ENCODE measurements at regions not wholly inside any gene's neighbourhood (a gene's known extent, or its start where the extent isn't known, plus 50 kb on each side); places are given as distances from the start of the nearest gene placed in this dataset.

DNA sequence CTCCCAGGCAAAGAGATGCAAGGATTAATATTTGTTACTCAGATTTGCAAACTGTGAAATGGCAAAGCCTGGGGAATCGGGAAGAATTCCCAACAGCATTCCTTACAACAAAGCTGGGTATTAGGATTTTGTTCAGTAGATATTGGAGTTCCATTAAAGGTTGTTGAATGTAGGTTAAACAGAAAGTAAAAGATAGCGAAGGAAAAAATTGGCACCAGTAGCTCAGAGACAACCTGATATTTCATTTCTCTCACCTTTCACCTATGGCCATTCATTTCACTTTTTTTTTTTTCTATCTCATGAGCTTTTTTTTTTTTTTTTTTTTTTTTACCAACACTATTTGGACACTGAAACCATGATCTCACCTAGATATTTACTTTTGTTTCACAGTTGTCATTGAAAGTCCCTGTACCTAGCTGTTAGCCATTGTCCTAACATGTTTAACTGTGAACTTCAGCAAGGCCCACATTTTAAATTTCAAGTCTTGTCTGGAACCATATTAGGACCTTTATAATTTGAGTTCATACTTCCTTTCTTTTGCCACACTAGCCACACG is 552.5 kb downstream of the HAO1 start:
- DNase-seq, result no peak
- Histone ChIP-seq H3K27ac (no peak overlapping the region), H3K36me3 (no peaks in the 10 kb centered on the region), H3K9me3 (replicated peaks) (no peaks in the 10 kb centered on the region), H3K27me3 (no peaks in the 10 kb centered on the region), H3K4me1 (no peaks in the 10 kb centered on the region), H3K4me3 (no peak overlapping the region)

DNA sequence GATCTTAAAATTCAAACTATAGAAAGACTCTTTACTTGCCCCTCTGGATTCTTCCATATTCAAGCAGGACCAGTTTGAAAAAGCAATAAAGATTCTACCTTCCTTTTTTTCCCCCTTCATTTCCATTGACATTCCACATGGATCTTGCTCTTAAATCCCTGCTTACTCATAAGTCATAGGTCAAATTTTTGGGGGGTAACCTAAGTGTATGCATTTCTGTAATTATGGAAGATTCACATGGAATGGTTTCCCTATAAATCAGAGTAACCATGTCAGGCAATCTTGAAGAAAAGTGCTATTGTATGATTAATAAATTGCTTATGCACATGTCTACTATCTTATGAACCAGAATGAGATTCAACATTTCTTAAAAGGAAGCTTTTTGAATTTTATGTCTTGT is 551.0 kb downstream of the HAO1 start:
- no peaks in the 10 kb centered on the region for H3K4me1 ChIP-seq
- H3K36me3 ChIP-seq, result no peaks in the 10 kb centered on the region
- H3K4me3 ChIP-seq, result no peak overlapping the region
- no peaks in the 10 kb centered on the region for H3K9me3 ChIP-seq (replicated peaks)
- DNase-seq, result no peak
- no peaks in the 10 kb centered on the region for H3K27me3 ChIP-seq
- no peak overlapping the region for H3K27ac ChIP-seq

DNA sequence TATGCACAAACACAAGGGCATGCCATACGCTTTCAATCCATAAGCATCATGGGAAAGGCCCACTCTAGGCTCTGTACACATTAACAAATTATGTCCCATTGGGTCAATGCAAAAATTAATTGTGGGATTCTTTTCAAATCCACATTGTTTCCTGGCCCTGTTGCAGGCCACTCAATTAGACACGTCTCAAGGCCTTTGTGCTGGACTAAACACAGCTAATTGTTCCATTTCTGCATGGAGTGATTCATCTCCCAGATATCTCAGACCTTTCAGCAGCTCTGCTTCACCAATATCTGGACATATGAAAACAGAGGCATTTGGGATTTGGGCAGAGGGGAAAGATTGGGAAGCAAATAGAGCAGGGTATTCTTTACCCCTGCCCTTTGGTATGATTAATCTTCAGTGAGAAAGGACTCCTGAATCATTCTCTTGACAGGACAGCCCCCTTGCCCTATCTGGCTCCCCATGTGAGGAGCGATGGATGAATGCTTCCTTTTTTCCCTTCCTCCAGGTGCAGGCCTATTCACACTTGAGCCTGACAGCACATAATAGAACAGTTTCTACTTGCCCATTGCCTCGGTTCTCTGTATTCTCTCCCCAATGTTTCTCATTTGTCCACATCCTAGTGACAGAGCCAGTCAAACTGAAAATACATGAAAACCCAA is 547.6 kb downstream of the HAO1 start:
- Histone ChIP-seq H3K27ac (no peak overlapping the region), H3K4me1 (no peaks in the 10 kb centered on the region), H3K9me3 (replicated peaks) (no peaks in the 10 kb centered on the region), H3K4me3 (no peak overlapping the region), H3K27me3 (no peaks in the 10 kb centered on the region), H3K36me3 (no peaks in the 10 kb centered on the region)
- no peak for DNase-seq

DNA sequence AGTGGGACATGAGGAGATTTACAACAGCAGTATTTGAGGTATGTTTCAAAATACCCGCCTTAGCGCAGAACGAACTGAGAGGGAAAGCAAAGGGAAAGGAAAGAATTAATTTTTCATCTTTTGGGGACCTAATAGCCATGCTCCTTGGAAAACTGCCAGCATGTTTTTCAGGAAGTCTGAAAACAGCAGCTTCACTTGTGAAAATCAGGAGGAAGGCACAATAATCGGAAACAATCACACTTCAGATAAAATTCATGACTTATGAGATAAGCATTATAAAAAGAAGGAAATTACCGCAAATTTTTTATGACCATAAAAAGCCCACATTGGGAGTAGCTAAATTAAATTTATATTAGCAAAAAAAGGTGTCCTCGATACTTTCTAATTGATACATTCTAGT is 541.1 kb downstream of the HAO1 start:
- no peaks in the 10 kb centered on the region for H3K27me3 ChIP-seq
- no peak for DNase-seq
- H3K36me3 ChIP-seq, result no peaks in the 10 kb centered on the region
- H3K9me3 ChIP-seq (replicated peaks), result no peaks in the 10 kb centered on the region
- no peaks in the 10 kb centered on the region for H3K4me1 ChIP-seq
- no peak overlapping the region for H3K4me3 ChIP-seq
- H3K27ac ChIP-seq, result no peak overlapping the region

DNA sequence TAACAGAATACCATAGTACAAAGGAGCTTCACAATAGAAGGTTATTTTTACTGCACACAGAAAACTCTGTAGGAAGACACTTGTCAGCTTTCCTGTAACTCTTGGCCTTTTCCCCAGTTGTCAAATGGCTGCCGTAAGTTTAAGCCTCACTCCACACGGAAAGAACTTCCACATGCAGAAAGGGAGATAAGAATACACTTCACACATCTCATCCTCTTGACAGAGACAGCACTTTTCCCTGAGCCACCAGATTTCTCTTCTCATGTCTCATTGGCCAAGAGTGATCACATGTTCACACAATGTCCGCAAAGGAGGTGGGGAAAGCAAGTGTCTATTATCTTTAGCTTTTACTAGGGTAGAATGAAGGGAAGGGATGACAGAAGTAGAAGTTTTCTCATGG is 540.7 kb downstream of the HAO1 start:
- Histone ChIP-seq H3K9me3 (replicated peaks) (no peaks in the 10 kb centered on the region), H3K36me3 (no peaks in the 10 kb centered on the region), H3K27ac (no peak overlapping the region), H3K4me3 (no peak overlapping the region), H3K27me3 (no peaks in the 10 kb centered on the region), H3K4me1 (no peaks in the 10 kb centered on the region)
- DNase-seq, result peak in 1 of 2 experiments; percentile 5

DNA sequence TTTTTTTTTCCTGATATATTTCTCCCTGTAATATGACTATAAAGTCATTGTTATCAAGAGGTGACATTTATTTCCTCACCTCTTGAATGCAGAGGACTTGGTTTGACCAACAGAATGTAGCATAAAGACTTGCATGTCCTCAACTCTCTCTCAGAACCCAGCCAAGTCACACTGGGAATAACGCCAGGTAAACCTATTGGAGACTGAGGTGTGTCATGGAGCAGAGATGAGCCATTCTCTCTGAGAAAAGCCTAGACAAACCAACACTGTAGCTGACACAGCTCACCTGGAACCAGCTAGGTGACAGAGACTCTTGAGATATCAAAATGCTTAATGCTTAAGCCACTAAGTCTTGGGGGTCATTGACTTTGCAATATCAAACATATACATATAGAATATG is 533.6 kb downstream of the HAO1 start:
- Histone ChIP-seq H3K9me3 (replicated peaks) (no peaks in the 10 kb centered on the region), H3K27me3 (no peaks in the 10 kb centered on the region), H3K27ac (no peak overlapping the region), H3K4me3 (no peak overlapping the region), H3K36me3 (no peaks in the 10 kb centered on the region), H3K4me1 (no peaks in the 10 kb centered on the region)
- no peak for DNase-seq

DNA sequence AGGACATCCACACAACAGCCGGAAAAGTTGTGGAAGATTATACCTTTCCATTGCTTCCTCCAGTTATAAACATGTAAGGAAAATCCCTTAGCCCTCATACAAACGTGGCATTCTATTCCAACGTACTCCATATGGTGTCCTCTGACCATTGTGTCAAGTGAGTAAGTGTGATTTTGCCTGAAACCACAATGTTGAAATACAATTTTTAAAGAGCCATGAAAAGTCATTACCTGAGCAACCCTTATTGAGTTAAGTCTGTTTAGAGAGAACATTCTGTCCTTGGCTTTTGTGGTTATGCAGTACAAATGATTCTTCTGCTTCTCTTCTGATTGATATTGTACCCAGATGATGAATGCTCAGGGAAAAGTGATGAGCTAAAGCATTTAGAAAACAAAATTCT is 530.1 kb downstream of the HAO1 start:
- Histone ChIP-seq H3K27ac (no peak overlapping the region), H3K4me1 (no peaks in the 10 kb centered on the region), H3K4me3 (no peak overlapping the region), H3K36me3 (no peaks in the 10 kb centered on the region), H3K27me3 (no peaks in the 10 kb centered on the region), H3K9me3 (replicated peaks) (no peaks in the 10 kb centered on the region)
- DNase-seq, result no peak

DNA sequence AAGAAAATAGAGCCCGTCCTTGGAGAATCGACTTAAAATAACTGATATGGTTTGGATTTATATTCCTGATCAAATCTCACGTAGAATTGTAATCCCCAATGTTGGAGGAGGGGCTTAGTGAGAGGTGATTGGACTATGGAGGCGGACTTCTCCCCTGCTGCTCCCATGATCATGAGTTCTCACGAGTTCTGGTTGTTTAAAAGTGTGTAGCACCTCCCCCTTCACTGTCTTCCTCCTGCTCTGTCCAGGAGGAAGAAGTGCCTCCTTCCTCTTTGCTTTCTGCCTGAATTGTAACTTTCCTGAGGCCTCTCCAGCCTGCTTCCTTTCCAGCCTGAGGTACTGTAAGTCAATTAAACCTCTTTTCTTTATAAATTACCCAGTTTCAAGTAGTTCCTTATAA is 529.2 kb downstream of the HAO1 start:
- no peaks in the 10 kb centered on the region for H3K27me3 ChIP-seq
- H3K4me1 ChIP-seq, result no peaks in the 10 kb centered on the region
- no peaks in the 10 kb centered on the region for H3K36me3 ChIP-seq
- no peaks in the 10 kb centered on the region for H3K9me3 ChIP-seq (replicated peaks)
- H3K4me3 ChIP-seq, result no peak overlapping the region
- no peak overlapping the region for H3K27ac ChIP-seq
- no peak for DNase-seq

DNA sequence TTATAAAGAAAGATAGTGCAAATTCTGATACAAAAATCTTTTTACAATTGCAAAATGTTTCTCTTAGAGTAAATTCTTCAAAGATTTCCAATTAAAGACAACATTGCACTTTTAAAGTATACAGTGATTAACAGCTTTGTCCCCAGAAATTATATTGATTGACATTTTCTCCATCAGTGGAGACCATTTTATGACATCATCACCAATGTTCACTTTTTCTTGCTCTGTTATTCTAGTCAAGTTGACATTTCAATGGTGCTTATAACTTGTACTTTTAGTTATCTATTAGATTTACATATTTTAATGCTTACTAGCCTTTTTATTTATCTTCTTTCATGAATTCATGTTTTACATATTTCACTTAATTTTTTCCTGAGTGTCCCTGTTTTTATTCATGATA is 524.8 kb downstream of the HAO1 start:
- Histone ChIP-seq H3K4me3 (no peak overlapping the region), H3K36me3 (no peaks in the 10 kb centered on the region), H3K27ac (no peak overlapping the region), H3K27me3 (no peaks in the 10 kb centered on the region), H3K4me1 (no peaks in the 10 kb centered on the region), H3K9me3 (replicated peaks) (no peaks in the 10 kb centered on the region)
- no peak for DNase-seq

DNA sequence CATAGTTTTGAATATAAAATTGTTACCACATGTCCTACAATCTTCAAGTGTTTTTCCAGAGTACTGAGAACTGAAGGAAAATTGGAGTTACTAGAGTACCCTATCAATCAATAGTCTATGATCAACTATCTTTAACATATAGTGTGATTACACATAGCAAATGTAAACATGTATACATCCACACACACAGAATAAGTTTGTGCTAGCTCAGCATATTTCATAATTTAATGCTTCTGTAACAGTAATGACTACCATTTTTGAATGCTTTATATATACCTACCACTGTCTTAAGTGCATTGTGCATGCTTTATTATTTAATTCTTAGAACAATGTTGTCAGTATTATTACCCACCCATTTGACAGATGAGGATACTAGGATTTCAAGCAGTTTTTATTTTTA is 523.9 kb downstream of the HAO1 start:
- no peak for DNase-seq
- Histone ChIP-seq H3K4me3 (no peak overlapping the region), H3K4me1 (no peaks in the 10 kb centered on the region), H3K27ac (no peak overlapping the region), H3K36me3 (no peaks in the 10 kb centered on the region), H3K27me3 (no peaks in the 10 kb centered on the region), H3K9me3 (replicated peaks) (no peaks in the 10 kb centered on the region)

DNA sequence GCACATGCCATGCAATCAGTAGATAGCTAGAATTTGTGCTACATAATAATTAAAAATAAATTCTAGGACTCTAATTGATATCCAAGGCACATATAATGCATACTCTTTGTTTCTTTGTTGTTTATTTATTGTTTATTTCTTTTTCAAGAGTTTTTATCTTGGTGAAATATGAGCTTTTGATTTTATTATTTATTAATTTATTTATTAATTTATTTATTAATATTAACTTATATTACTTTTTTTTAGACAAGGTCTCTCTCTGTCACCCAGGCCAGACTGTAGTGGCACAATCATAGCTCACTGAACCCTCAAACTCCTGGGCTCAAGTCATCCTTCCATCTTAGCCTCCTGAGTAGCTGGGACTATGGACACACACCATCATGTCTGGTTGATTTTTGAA is 519.9 kb downstream of the HAO1 start:
- H3K27me3 ChIP-seq, result no peaks in the 10 kb centered on the region
- no peaks in the 10 kb centered on the region for H3K4me1 ChIP-seq
- no peak overlapping the region for H3K4me3 ChIP-seq
- H3K36me3 ChIP-seq, result no peaks in the 10 kb centered on the region
- no peak overlapping the region for H3K27ac ChIP-seq
- no peak for DNase-seq
- no peaks in the 10 kb centered on the region for H3K9me3 ChIP-seq (replicated peaks)

DNA sequence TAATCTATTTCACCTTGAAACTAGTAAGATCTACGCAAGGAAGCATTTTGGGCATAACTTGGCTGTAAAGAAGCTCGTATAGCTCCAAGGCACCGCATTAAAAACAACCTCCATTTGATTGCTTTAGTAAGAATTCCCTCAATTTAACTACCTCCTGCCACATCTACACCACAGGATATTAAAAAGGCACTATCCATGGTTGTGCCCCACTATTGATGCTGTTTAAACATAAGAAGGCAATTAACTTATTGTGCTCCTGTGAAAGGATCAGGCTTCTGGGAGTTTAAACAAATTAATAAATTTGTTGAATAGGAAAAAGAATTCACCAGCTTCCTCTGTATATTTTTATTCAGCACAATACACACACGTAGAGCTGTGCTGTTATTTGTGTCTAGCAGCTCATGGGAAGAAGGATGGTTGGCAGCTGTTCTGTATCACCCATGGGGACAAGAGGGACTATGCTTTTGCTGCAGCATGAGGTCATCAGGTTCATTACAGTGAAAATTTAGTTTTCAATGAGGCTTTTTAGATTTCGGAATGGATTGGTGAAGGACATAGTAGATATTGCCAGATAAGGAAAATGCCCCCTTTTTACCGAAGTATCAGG is 513.3 kb downstream of the HAO1 start:
- H3K4me1 ChIP-seq, result no peaks in the 10 kb centered on the region
- no peak overlapping the region for H3K4me3 ChIP-seq
- no peak overlapping the region for H3K27ac ChIP-seq
- H3K27me3 ChIP-seq, result no peaks in the 10 kb centered on the region
- no peaks in the 10 kb centered on the region for H3K36me3 ChIP-seq
- no peaks in the 10 kb centered on the region for H3K9me3 ChIP-seq (replicated peaks)
- peak in 1 of 2 experiments; percentile 5 for DNase-seq

DNA sequence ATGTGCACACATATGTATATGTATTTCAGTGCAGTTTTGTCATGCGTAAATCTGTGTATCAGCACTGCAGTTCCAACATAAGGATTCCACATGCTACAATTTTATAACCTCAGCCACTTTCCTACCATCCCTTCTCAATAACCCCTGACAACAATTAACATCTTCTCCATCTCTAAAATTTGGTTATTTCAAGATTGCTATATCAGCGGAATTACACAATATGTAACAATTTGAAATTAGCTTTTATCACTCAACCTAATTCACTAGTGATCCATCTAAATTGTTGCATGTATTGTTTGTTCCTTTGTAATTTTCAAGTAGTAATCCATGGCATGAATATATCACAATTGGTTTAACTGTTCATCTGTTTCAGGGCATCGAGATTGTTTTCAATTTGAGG is 511.3 kb downstream of the HAO1 start:
- no peaks in the 10 kb centered on the region for H3K9me3 ChIP-seq (replicated peaks)
- no peaks in the 10 kb centered on the region for H3K4me1 ChIP-seq
- no peak overlapping the region for H3K4me3 ChIP-seq
- no peaks in the 10 kb centered on the region for H3K27me3 ChIP-seq
- no peak for DNase-seq
- no peak overlapping the region for H3K27ac ChIP-seq
- no peaks in the 10 kb centered on the region for H3K36me3 ChIP-seq

DNA sequence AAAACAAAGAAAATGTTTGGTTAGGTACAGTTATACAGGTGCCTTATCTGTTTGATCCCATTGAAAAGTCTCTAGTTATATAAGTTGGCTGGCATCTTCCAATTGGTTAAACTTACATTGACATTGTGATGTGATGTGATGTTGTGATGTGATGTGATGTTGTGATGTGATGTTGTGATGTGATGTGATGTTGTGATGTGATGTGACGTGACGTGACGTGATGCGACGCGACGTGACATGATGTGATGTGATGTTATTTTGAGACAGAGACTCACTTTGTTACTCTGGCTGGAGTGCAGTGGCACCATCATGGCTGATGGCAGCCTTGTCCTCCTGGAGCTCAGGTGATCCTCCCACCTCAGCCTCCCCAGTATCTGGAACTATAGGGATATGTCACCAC is 507.6 kb downstream of the HAO1 start:
- no peak for DNase-seq
- Histone ChIP-seq H3K27me3 (no peaks in the 10 kb centered on the region), H3K4me3 (no peak overlapping the region)

DNA sequence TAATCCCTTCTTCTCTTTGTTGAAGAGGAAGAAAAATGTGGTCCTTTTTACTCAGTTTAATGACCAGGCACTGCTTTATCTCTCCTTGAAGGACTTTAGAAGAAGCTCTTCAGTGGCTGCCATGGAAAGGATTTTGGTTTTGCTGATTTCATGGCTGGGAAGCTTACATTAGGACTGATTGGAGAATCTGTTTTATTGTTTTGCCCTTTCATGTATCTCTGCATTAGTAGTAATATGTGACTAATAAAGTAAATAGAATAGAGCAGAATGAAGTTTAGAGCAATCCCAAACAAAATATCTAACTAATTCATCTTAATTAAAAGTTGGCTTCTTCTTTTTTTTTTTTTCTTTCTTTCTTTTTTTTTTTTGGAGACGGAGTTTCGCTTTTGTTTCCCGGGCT is 502.9 kb downstream of the HAO1 start:
- Histone ChIP-seq H3K27ac (no peak overlapping the region), H3K4me3 (no peak overlapping the region), H3K4me1 (no peaks in the 10 kb centered on the region), H3K9me3 (replicated peaks) (no peaks in the 10 kb centered on the region), H3K36me3 (no peaks in the 10 kb centered on the region), H3K27me3 (no peaks in the 10 kb centered on the region)
- DNase-seq, result no peak

More for the DNA sequence above, 507.6 kb downstream of the HAO1 start:
- Histone ChIP-seq H3K9me3 (replicated peaks) (no peaks in the 10 kb centered on the region), H3K4me1 (no peaks in the 10 kb centered on the region), H3K36me3 (no peaks in the 10 kb centered on the region), H3K27ac (no peak overlapping the region)

DNA sequence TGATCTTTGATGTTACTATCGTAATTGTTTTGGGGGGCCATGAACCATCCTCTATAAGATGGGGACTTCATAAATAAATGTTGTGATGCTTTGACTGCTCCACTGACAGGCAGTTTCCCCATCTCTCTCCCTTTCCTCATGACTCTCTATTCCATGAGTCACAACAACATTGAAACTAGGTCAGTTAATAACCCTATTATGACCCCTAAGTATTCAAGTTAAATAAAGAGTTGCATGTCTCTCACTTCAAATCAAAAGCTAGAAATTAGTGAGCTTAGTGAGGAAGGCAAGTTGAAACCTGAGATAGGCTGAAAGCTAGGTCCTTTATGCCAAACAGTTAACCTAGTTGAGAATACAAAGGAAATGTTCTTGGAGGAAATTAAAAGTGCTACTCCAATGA is 491.0 kb downstream of the HAO1 start:
- Histone ChIP-seq H3K9me3 (replicated peaks) (no peaks in the 10 kb centered on the region), H3K4me1 (no peaks in the 10 kb centered on the region), H3K36me3 (no peaks in the 10 kb centered on the region), H3K4me3 (no peak overlapping the region), H3K27ac (no peak overlapping the region), H3K27me3 (no peaks in the 10 kb centered on the region)
- DNase-seq, result no peak

Measured in SJCRH30 (cell line).